WTC11 (cell line): ENCODE measurements at regions not wholly inside any gene's neighbourhood (a gene's known extent, or its start where the extent isn't known, plus 50 kb on each side); places are given as distances from the start of the nearest gene placed in this dataset.

Source experiments
- ATAC-seq: fragments of 200-7000 bp; cut with Tn5 transposase; 2 replicates; pipeline ENCODE4 v1.10.0; 2021; ENCODE audit warnings: mild to moderate bottlenecking, moderate library complexity
- CTCF ChIA-PET: fragments of 300-600 bp; sonication (Branson Sonifier 250); formaldehyde crosslinking; loops from one replicate; lab custom pipeline; 2021; ENCODE audit warnings: antibody characterized with exemption; lab: Charles Lee
- POLR2A ChIA-PET: fragments of 350-600 bp; sonication (Branson Sonifier 250); formaldehyde crosslinking; loops from one replicate; lab custom pipeline; 2021; ENCODE audit warnings: antibody characterized with exemption; lab: Charles Lee
- DNase-seq: peaks from one replicate; pipeline ENCODE4 v3.0.0; 2021; ENCODE audit warnings: low spot score
- H3K27ac Mint-ChIP-seq: 2 replicates; pipeline ENCODE4 v1.8.0; 2021; ENCODE audit warnings: mixed read lengths
- H3K27me3 Mint-ChIP-seq: 2 replicates; pipeline ENCODE4 v1.8.0; 2021; ENCODE audit warnings: low read depth, mild to moderate bottlenecking, moderate library complexity, mixed read lengths
- H3K36me3 Mint-ChIP-seq: 2 replicates; pipeline ENCODE4 v1.8.0; 2021; ENCODE audit warnings: mixed read lengths
- H3K4me1 Mint-ChIP-seq: 2 replicates; pipeline ENCODE4 v1.8.0; 2022; ENCODE audit warnings: mixed read lengths
- H3K4me3 Mint-ChIP-seq: 2 replicates; pipeline ENCODE4 v1.8.0; 2021; ENCODE audit warnings: mild to moderate bottlenecking, moderate library complexity, mixed read lengths
- H3K9me3 Mint-ChIP-seq: 2 replicates; pipeline ENCODE4 v1.8.0; 2021; ENCODE audit warnings: mixed read lengths
- AFF4 ChIP-seq: sonication (generic); formaldehyde crosslinking; IDR thresholded peaks from 2 replicates; pipeline ENCODE4 v1.8.1; 2023; ENCODE audit warnings: mild to moderate bottlenecking, missing genetic modification reagents, borderline replicate concordance
- ARID4B ChIP-seq: sonication (generic); formaldehyde crosslinking; IDR thresholded peaks from 2 replicates; pipeline ENCODE4 v1.8.0; 2023; ENCODE audit warnings: missing genetic modification reagents, mild to moderate bottlenecking, borderline replicate concordance
- CREM ChIP-seq: sonication (generic); formaldehyde crosslinking; IDR thresholded peaks from 2 replicates; pipeline ENCODE4 v1.8.1; 2022; ENCODE audit warnings: mild to moderate bottlenecking, missing genetic modification reagents, moderate library complexity
- E2F5 ChIP-seq: sonication (generic); formaldehyde crosslinking; IDR thresholded peaks from 2 replicates; pipeline ENCODE4 v1.8.1; 2022; ENCODE audit warnings: mild to moderate bottlenecking, moderate library complexity, missing genetic modification reagents
- EMX1 ChIP-seq: fragments of 250-450 bp; sonication (Bioruptor Pico); IDR thresholded peaks from 2 replicates; pipeline ENCODE4 v1.8.0; 2021; ENCODE audit warnings: mild to moderate bottlenecking
- FOXK1 ChIP-seq: sonication (generic); formaldehyde crosslinking; IDR thresholded peaks from 2 replicates; pipeline ENCODE4 v1.8.0; 2022; ENCODE audit warnings: mild to moderate bottlenecking, moderate library complexity, missing genetic modification reagents
- FOXP1 ChIP-seq: sonication (generic); formaldehyde crosslinking; IDR thresholded peaks from 2 replicates; pipeline ENCODE4 v1.8.0; 2022; ENCODE audit warnings: missing genetic modification reagents, mild to moderate bottlenecking, moderate library complexity, borderline replicate concordance
- IRF2 ChIP-seq: sonication (generic); formaldehyde crosslinking; IDR thresholded peaks from 2 replicates; pipeline ENCODE4 v1.8.0; 2022; ENCODE audit warnings: low read depth, missing genetic modification reagents, borderline replicate concordance
- MLX ChIP-seq: sonication (generic); formaldehyde crosslinking; IDR thresholded peaks from 2 replicates; pipeline ENCODE4 v1.8.1; 2023; ENCODE audit warnings: mild to moderate bottlenecking, missing genetic modification reagents, moderate library complexity
- NFYB ChIP-seq: sonication (generic); formaldehyde crosslinking; conservative IDR thresholded peaks from 2 replicates; pipeline ENCODE4 v1.8.0; 2022; ENCODE audit warnings: low read depth, missing genetic modification reagents
- SMAD3 ChIP-seq: sonication (generic); formaldehyde crosslinking; IDR thresholded peaks from 2 replicates; pipeline ENCODE4 v1.8.0; 2022; ENCODE audit warnings: missing genetic modification reagents, mild to moderate bottlenecking, borderline replicate concordance
- SMAD4 ChIP-seq: sonication (generic); formaldehyde crosslinking; IDR thresholded peaks from 2 replicates; pipeline ENCODE4 v1.8.0; 2022; ENCODE audit warnings: mild to moderate bottlenecking, missing genetic modification reagents
- SOX15 ChIP-seq: fragments of 250-450 bp; sonication (Bioruptor Pico); IDR thresholded peaks from 2 replicates; pipeline ENCODE4 v1.9.0; 2021; ENCODE audit warnings: mild to moderate bottlenecking
- ZBTB43 ChIP-seq: sonication (generic); formaldehyde crosslinking; IDR thresholded peaks from 2 replicates; pipeline ENCODE4 v1.8.1; 2023; ENCODE audit warnings: mild to moderate bottlenecking, missing genetic modification reagents
- ZNF219 ChIP-seq: sonication (generic); formaldehyde crosslinking; IDR thresholded peaks from 2 replicates; pipeline ENCODE4 v1.8.0; 2023; ENCODE audit warnings: missing genetic modification reagents, mild to moderate bottlenecking, borderline replicate concordance
- ZNF281 ChIP-seq: sonication (generic); formaldehyde crosslinking; IDR thresholded peaks from 2 replicates; pipeline ENCODE4 v1.8.0; 2023; ENCODE audit warnings: mild to moderate bottlenecking, missing genetic modification reagents
- ZNF416 ChIP-seq: fragments of 250-450 bp; sonication (Bioruptor Pico); IDR thresholded peaks from 2 replicates; pipeline ENCODE4 v1.9.0; 2021; ENCODE audit warnings: mild to moderate bottlenecking, inconsistent platforms
- ZNF671 ChIP-seq: fragments of 250-450 bp; sonication (Bioruptor Pico); IDR thresholded peaks from 2 replicates; pipeline ENCODE4 v1.8.0; 2021; ENCODE audit warnings: mild to moderate bottlenecking
- TF ChIP-seq, protein P1 (sequence below): sonication (generic); formaldehyde crosslinking; IDR thresholded peaks from 2 replicates; pipeline ENCODE4 v1.8.1; 2023; ENCODE audit warnings: mild to moderate bottlenecking, missing genetic modification reagents, moderate library complexity

DNA sequence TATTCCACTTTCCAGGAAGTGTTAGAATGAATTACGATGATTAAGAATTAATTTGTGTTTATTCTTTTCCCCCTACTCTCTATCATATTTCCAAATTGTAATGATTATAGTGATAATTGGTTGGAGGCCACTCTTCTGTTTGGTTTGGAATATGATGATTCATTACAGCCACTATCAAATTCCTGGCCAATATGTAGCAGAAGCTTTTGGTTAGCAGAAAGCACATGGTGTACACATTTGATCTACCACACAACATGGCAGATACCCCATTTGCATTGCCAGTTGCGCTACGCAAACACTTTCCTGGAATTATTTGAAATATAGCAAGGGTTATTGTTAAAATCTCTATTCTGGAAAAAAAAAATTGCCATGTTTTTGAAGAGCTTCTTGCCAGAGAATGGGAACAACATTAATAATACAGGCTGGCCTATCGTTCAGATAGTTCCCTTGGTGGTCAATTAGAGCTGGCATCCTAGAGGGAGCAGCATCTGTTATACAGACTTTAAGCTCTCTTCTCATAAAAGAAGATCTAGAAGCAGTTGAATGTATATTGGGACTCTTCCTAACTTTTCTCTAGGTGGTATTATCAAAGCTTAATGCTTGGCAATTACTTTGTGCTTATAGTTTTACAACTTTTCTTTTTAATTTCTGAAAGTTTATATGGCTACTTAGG is 455.0 kb upstream of the ACTBL2 start:
- DNase-seq (no peak), ATAC-seq (no peak)
- Mint-ChIP-seq H3K4me1 (no peaks in the 10 kb centered on the region), H3K27ac (no peak overlapping the region), H3K36me3 (peaks cover 4% of the 10 kb centered on the region; the same call in 1 of the 2 replicates), H3K27me3 (no peaks in the 10 kb centered on the region), H3K9me3 (peaks cover 6% of the 10 kb centered on the region), H3K4me3 (no peak overlapping the region)
- ChIA-PET POLR2A (no interaction called here), CTCF (no interaction called here)
- no peak for TF ChIP-seq E2F5 (CRISPR knock-in tag)
- no peak for TF ChIP-seq NFYB (CRISPR knock-in tag)
- TF ChIP-seq, protein P1, sequence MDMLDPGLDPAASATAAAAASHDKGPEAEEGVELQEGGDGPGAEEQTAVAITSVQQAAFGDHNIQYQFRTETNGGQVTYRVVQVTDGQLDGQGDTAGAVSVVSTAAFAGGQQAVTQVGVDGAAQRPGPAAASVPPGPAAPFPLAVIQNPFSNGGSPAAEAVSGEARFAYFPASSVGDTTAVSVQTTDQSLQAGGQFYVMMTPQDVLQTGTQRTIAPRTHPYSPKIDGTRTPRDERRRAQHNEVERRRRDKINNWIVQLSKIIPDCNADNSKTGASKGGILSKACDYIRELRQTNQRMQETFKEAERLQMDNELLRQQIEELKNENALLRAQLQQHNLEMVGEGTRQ (CRISPR knock-in tag) = no peak
- TF ChIP-seq SMAD3 (CRISPR knock-in tag) = no peak
- TF ChIP-seq ZNF281 (CRISPR knock-in tag) = no peak
- TF ChIP-seq ZBTB43 = no peak
- TF ChIP-seq MLX (CRISPR knock-in tag) = no peak
- TF ChIP-seq IRF2 (CRISPR knock-in tag) = no peak
- TF ChIP-seq EMX1 (CRISPR knock-in tag) = no peak
- no peak for TF ChIP-seq AFF4 (CRISPR knock-in tag)
- no peak for TF ChIP-seq SOX15 (CRISPR knock-in tag)
- TF ChIP-seq ZNF416 (CRISPR knock-in tag) = no peak
- no peak for TF ChIP-seq CREM (CRISPR knock-in tag)
- no peak for TF ChIP-seq ZNF671 (CRISPR knock-in tag)
- TF ChIP-seq ARID4B = no peak
- no peak for TF ChIP-seq FOXP1 (CRISPR knock-in tag)
- TF ChIP-seq SMAD4 (CRISPR knock-in tag) = no peak
- no peak for TF ChIP-seq FOXK1 (CRISPR knock-in tag)
- TF ChIP-seq ZNF219 = no peak
